Fibroblast of the aortic adventitia (primary cell): ENCODE measurements at regions not wholly inside any gene's neighbourhood (a gene's known extent, or its start where the extent isn't known, plus 50 kb on each side); places are given as distances from the start of the nearest gene placed in this dataset.

ENCODE experiments used
- DNase-seq: peaks from one replicate; pipeline ENCODE4 v3.0.0-alpha.2; 2010; ENCODE audit warnings: low read depth
- H3K4me3 ChIP-seq: 2 replicates; pipeline ENCODE4 v1.5.1; 2011; ENCODE audit warnings: low read depth, mild to moderate bottlenecking, control low read depth, low read length, moderate library complexity
- CTCF ChIP-seq: IDR thresholded peaks from 2 replicates; pipeline ENCODE4 v1.5.1; 2011; ENCODE audit warnings: mild to moderate bottlenecking, low read length, control low read depth, inconsistent platforms; ENCODE audit not compliant: insufficient read depth

GRCh38 chr21:24470852-24471251 lies 1136.4 kb downstream of the MRPL39 start:
- no peak overlapping the region for H3K4me3 ChIP-seq
- no peak for TF ChIP-seq CTCF
- DNase-seq, result no peak

GRCh38 chr21:24456358-24456757 lies 1150.9 kb downstream of the MRPL39 start:
- no peak for TF ChIP-seq CTCF
- DNase-seq, result no peak
- H3K4me3 ChIP-seq, result no peak overlapping the region

- no peak for DNase-seq
- no peak overlapping the region for H3K4me3 ChIP-seq
- TF ChIP-seq CTCF, result no peak
Observed at GRCh38 chr21:24450119-24450518, 1157.2 kb downstream of the MRPL39 start.

GRCh38 chr21:24445517-24445916 lies 1161.8 kb downstream of the MRPL39 start:
- no peak for DNase-seq
- TF ChIP-seq CTCF, result no peak
- no peak overlapping the region for H3K4me3 ChIP-seq

GRCh38 chr21:24444736-24445135 lies 1162.5 kb downstream of the MRPL39 start:
- no peak overlapping the region for H3K4me3 ChIP-seq
- DNase-seq, result no peak
- TF ChIP-seq CTCF, result no peak

GRCh38 chr21:24436236-24436635 lies 1171.0 kb downstream of the MRPL39 start:
- no peak for DNase-seq
- no peak overlapping the region for H3K4me3 ChIP-seq
- no peak for TF ChIP-seq CTCF

GRCh38 chr21:24428591-24429199 lies 1178.6 kb downstream of the MRPL39 start:
- no peak overlapping the region for H3K4me3 ChIP-seq
- no peak for TF ChIP-seq CTCF
- no peak for DNase-seq
